LHCN-M2 (cell line): ENCODE measurements at regions not wholly inside any gene's neighbourhood (a gene's known extent, or its start where the extent isn't known, plus 50 kb on each side); places are given as distances from the start of the nearest gene placed in this dataset.
A peak's percentile ranks its signal among the peaks of the same experiment; 100 is the strongest.
"Not testable (repeated sequence)": the region's sequence is repeated elsewhere in the genome, so short reads cannot be mapped to it uniquely, and the experiment has no call there.

Source experiments
- DNase-seq: peaks from one replicate; pipeline ENCODE4 v3.0.0-alpha.2; 2012; ENCODE audit warnings: low read depth

GRCh38 chr6:80638213-80639055 is 532.0 kb downstream of the BCKDHB start:
- peak; percentile 88 for DNase-seq

- DNase-seq, result peak; percentile 49
Measured at GRCh38 chr6:80637312-80637711, 530.8 kb downstream of the BCKDHB start.

DNA sequence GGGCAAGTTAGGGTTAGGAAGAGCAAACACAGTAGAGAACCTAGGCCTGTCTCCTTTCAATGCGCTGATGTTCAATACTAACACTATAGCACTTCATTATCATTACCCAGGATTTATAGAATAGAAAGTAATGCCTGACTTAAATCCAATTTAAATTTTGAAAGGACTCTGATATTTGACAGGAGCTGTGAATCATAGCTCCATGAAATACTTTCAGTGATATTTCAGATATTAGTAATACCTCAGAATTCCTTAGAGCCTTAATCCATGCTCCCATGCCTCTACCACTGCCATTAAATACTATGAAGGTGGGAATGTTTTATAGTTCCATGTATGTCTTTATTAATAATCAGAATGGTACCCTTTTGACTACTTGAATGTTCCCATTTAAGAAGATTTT is 530.2 kb downstream of the BCKDHB start:
- DNase-seq, result no peak

GRCh38 chr6:80633412-80633811 is 526.9 kb downstream of the BCKDHB start:
- DNase-seq, result no peak

- no peak for DNase-seq
Measured at GRCh38 chr6:80625405-80625804, 518.9 kb downstream of the BCKDHB start.

DNA sequence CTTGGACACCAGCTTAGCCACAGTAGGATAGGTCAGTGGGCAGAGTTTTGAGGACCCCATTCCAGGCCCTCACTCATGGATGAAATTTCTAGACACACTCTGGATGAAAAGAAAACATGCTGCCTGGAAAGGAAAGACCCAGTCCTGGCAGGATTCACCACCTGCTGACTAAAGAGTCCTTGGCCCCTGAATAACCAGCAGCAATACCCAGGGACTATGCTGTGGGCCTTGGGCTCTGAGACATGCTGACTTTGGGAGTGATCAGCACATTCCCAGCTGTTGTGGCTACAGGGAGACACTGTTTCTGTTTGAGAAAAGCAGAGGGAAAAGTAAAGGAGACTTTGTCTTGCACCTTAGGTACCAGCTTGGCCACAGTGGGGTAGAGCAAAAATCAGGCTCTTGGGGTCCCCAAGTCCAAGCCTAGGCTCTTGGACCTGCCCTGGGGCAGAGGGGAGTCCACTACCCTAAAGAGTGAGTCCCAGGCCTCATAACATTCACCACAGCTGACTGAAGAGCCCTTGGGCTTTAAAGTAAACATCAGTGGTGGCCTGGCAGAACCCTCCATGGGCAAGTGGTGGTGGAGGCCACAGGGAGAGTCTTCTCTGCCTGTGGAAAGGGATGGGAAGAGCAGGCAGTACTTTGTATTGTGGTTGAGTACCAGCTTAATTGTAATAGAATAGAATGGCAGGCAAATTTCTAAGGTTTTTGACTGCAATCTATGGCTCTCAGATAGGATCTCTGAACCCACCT is 516.8 kb downstream of the BCKDHB start:
- peak; percentile 85 for DNase-seq

- peak; percentile 53 for DNase-seq
Measured at GRCh38 chr6:80622641-80623040, 516.2 kb downstream of the BCKDHB start.

GRCh38 chr6:80618953-80619352 is 512.5 kb downstream of the BCKDHB start:
- no peak for DNase-seq

- peak; percentile 80 for DNase-seq
Measured at GRCh38 chr6:80610846-80611245, 504.4 kb downstream of the BCKDHB start.

GRCh38 chr6:80608881-80609280 is 502.4 kb downstream of the BCKDHB start:
- DNase-seq, result peak; percentile 61

DNA sequence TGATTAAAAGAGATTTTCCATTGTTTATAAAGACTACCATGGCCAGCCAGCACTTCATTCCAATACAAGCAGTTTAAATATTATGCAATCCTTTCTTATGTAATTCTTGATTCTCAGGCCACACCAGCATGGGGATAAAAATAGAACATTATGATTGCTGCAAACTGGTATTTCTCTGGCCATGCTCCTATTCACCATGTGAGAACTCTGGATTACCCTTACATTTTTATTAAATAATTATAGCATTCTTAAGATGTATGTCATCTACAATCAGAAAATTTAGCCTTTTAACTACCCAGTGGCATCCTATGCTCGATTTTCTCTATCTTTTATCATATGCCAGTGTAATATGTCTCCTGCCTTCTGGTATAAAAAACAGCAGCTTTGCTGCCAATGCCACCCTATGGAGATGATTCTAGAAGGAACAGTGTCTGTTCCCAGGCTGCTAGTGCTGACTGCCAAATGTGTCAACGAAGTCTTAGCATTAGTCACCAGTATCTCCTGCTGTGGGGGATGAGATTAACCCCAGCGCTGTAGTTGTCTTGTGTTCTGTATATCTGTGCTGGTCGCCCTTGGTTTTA is 501.4 kb downstream of the BCKDHB start:
- peak; percentile 95 for DNase-seq

DNA sequence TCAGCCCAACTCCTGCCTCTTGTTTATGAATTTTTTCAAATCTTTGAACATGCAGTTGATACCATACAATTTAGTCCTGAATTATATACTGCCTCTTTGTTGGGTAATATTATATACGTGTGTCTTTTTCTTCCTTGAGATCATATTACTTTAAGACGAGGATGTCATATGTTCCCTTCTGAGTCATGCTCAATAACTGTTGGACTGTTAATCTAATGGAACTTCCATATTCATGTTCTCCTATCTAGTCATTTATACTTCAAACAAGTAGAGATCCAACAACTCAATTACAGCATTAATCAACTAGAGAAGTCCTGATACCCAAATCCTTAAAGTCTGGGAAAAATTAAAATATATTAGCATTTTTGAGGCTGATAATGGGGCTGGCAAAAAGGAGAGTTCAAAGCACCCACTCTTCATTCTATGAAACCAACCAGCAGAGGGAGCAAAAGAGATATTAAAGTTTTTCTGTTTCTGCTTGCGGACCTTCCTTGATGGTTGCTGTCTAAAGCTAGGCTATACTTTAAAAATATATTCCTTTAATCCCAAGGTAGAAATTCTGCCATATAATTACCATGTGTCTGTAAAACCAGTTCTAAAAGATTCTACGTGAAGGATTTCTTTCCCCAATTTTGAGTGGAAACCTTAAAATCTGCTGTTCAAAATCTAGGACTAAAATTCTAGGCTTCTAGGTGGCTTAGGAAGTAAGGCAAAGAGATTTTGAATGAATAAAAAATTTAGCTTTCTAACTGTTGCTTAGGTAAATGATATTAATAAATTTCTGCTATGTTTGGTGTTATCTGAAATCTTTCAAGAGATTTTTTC is 498.9 kb downstream of the BCKDHB start:
- peak; percentile 74 for DNase-seq

GRCh38 chr6:80603679-80604078 is 497.2 kb downstream of the BCKDHB start:
- DNase-seq, result no peak

DNA sequence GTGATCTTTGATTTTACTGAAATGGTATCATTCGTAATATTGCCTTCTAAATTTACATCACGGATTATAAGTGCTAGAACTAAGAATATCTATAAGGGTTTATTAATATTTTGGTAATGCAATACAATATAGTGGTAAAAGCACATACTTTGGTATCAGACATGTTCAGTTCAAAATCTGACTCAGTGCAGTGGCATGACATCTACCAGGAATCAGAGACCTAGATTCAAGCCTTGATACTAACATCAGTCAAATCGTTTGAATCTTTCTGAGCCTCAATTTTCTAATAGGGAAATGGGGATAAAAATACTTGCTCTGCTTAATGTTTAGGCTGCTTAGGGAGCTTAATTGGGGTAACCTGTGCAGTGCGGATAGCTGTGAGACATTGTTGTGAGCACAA is 488.0 kb downstream of the BCKDHB start:
- DNase-seq, result peak; percentile 47

DNA sequence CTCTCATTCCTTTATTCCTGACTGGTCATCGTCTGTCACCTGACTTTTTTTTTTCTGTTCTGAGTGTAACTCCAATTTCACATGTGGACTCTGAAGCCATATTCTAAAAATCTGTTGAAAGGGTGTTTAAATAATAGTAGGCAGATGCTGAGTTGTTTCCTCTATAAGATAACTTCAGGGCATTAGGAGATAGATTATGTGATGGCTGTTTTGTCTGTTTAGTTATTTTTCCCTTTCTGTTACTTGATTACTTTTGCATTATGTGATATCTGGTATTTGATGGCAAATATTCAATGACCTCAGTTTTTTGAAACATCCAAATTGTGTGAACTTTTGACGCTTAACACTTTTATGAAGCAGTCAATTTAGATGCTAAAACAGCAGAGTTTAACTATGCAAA is 486.0 kb downstream of the BCKDHB start:
- no peak for DNase-seq

DNA sequence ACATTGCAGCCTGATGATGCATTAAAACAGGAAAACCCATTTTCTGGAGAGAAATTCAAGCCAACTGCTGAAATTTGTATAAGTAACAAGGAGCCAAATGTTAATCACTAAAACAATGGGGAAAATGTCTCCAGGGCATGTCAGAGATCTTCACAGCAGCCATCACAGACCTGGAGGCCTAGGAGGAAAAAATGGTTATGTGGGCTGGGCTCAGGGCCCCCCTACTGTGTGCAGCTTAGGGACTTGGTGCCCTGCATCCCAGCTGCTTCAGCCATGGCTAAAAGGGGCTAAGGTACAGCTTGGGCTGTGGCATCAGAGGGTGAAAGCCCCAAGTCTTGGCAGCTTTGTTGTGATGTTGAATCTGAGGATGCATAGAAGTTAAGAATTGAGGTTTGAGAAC is 479.8 kb downstream of the BCKDHB start:
- DNase-seq, result no peak

DNA sequence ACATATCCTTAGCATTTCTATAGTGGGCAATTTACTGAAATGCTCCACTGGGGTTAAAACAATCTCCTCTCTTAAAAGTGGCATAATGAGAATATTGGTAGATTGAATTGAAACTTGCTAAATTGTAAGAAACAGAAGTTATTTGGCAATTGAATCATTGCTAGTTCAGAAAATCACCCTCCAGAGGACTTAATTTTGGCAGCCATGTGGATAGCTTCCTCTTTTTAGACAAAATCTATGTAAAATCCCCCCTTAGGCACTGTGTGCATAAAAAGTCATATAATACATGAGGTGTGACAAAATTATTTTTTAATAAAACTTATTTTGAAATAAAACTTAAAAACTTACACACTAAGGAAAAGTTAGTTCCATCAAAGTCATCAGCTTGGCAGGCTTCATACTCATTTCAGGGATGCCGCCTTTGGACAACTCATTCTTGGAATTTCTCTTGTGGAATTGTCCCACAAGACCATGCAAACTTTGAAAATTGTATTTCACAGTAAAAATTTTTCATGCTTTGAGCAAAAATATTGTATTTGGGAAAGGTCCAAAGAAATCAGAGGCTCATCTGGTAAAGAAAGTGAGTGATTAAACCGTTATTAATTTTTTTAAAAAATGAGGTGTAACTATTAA is 473.0 kb downstream of the BCKDHB start:
- DNase-seq, result no peak

GRCh38 chr6:80573320-80573719 is 466.8 kb downstream of the BCKDHB start:
- DNase-seq, result not testable (repeated sequence)

GRCh38 chr6:80566361-80566760 is 459.9 kb downstream of the BCKDHB start:
- DNase-seq, result no peak

DNA sequence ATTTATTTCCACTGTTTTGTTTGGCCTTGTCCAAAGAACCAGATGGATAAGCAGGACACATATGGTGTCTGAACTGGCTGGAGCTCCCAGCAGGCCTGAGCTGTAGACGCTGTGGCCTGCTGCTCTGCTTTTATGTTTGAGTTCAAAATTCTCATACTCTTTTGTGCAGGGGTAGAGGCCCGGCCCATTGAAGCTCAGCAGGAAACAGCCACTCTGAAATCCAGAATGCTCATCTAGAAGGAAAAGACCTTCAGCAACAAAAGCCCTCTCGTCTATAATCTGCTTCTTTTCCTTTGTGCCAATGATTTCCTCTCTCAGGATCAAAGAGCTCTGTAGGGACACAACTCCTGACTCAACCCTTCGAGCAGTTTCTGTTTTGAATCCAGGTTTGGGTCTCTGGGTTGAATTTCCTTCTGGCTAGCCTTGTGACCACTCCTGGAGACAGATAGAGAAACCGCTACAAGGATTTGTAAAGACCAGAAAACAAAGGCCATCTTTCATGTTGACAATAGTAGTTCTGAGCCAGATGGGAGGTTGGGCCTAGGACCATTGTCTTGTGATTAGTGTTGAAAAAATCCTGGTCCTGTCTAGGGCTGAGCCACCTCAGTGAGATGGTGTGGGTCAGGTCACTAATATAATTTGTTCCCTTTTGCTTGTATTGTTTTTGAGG is 446.7 kb downstream of the BCKDHB start:
- no peak for DNase-seq

GRCh38 chr6:80550748-80551147 is 444.3 kb downstream of the BCKDHB start:
- DNase-seq, result no peak
